Mesenchymal stem cell (in vitro differentiated cells and primary cell): ENCODE measurements at regions not wholly inside any gene's neighbourhood (a gene's known extent, or its start where the extent isn't known, plus 50 kb on each side); places are given as distances from the start of the nearest gene placed in this dataset.

Experiments used
- DNase-seq: peaks from one replicate; pipeline ENCODE4 v3.0.0-alpha.2; 2013
- H2AFZ ChIP-seq: one replicate; pipeline ENCODE4 v1.6.1; 2013; ENCODE audit warnings: low read depth, mild to moderate bottlenecking, control low read depth, inconsistent platforms, low read length, moderate library complexity
- H2AK5ac ChIP-seq: 2 replicates; pipeline ENCODE4 v1.6.1; 2013; ENCODE audit warnings: low read length, moderate library complexity, mild to moderate bottlenecking, inconsistent platforms; ENCODE audit not compliant: severe bottlenecking
- H2BK120ac ChIP-seq: one replicate; pipeline ENCODE4 v1.6.1; 2013; ENCODE audit warnings: low read depth, mild to moderate bottlenecking, inconsistent platforms, low read length, moderate library complexity
- H2BK12ac ChIP-seq, 2 experiments: one replicate each; pipeline ENCODE4 v1.6.1; 2013; ENCODE audit warnings: inconsistent platforms in 2 of 2, low read length in 2 of 2, mild to moderate bottlenecking in 2 of 2, moderate library complexity in 2 of 2, control low read depth in 1 of 2
- H2BK15ac ChIP-seq: one replicate; pipeline ENCODE4 v1.6.1; 2013; ENCODE audit warnings: mild to moderate bottlenecking, low read depth, inconsistent platforms; ENCODE audit not compliant: poor library complexity, severe bottlenecking
- H2BK5ac ChIP-seq: 2 replicates; pipeline ENCODE4 v1.6.1; 2013; ENCODE audit warnings: low read depth, mild to moderate bottlenecking, low read length, control low read depth, inconsistent platforms; ENCODE audit not compliant: poor library complexity, severe bottlenecking
- H3K14ac ChIP-seq, 2 experiments: one replicate each; pipeline ENCODE4 v1.6.1; 2013; ENCODE audit warnings: inconsistent platforms in 2 of 2, low read length in 2 of 2, control low read depth in 1 of 2, mild to moderate bottlenecking in 1 of 2, moderate library complexity in 1 of 2
- H3K18ac ChIP-seq, 2 experiments: one replicate each; pipeline ENCODE4 v1.6.1; 2013; ENCODE audit warnings: inconsistent platforms in 2 of 2, low read length in 2 of 2, control low read depth in 1 of 2, low read depth in 1 of 2, mild to moderate bottlenecking in 1 of 2
- H3K23ac ChIP-seq, 2 experiments: one replicate each; pipeline ENCODE4 v1.6.1; 2013; ENCODE audit warnings: inconsistent platforms in 2 of 2, low read length in 2 of 2, mild to moderate bottlenecking in 2 of 2, moderate library complexity in 2 of 2, control low read depth in 1 of 2
- H3K27ac ChIP-seq: 2 replicates; pipeline ENCODE4 v1.5.1; 2013; ENCODE audit warnings: mild to moderate bottlenecking, moderate library complexity, low read length, control low read depth, inconsistent platforms; ENCODE audit not compliant: poor library complexity, severe bottlenecking
- H3K27me3 ChIP-seq, 2 experiments: 2 replicates each; pipeline versions ENCODE4 v1.6.1 to v1.7.0; 2013; ENCODE audit warnings: low read length in 2 of 2, mild to moderate bottlenecking in 2 of 2, moderate library complexity in 2 of 2, control low read depth in 1 of 2, inconsistent platforms in 1 of 2; ENCODE audit not compliant: control insufficient read depth in 1 of 2, insufficient read depth in 1 of 2
- H3K36me3 ChIP-seq, 2 experiments: 2 replicates each; pipeline versions ENCODE4 v1.6.1 to v1.7.0; 2013; ENCODE audit warnings: low read length in 2 of 2, control low read depth in 1 of 2, inconsistent platforms in 1 of 2, low read depth in 1 of 2, mild to moderate bottlenecking in 1 of 2; ENCODE audit not compliant: insufficient read depth in 2 of 2, control insufficient read depth in 1 of 2
- H3K4ac ChIP-seq, 2 experiments: one replicate each; pipeline ENCODE4 v1.6.1; 2013; ENCODE audit warnings: inconsistent platforms in 2 of 2, low read length in 2 of 2, mild to moderate bottlenecking in 2 of 2, moderate library complexity in 2 of 2, control low read depth in 1 of 2, low read depth in 1 of 2
- H3K4me1 ChIP-seq: 2 replicates; pipeline ENCODE4 v1.6.1; 2013; ENCODE audit warnings: low read depth, low read length, control low read depth; ENCODE audit not compliant: control insufficient read depth, insufficient read depth
- H3K4me2 ChIP-seq: 2 replicates; pipeline ENCODE4 v1.6.1; 2013; ENCODE audit warnings: low read length, mild to moderate bottlenecking, inconsistent platforms; ENCODE audit not compliant: poor library complexity, severe bottlenecking
- H3K4me3 ChIP-seq, 2 experiments: 2 replicates each; pipeline versions ENCODE4 v1.5.1 to v1.7.0; 2013; ENCODE audit warnings: low read length in 2 of 2, mild to moderate bottlenecking in 2 of 2, control low read depth in 1 of 2, low read depth in 1 of 2; ENCODE audit not compliant: insufficient read depth in 1 of 2
- H3K79me1 ChIP-seq: replicated peaks from 2 replicates; pipeline ENCODE4 v1.6.1; 2013; ENCODE audit warnings: mild to moderate bottlenecking, control low read depth, low read length, inconsistent platforms; ENCODE audit not compliant: poor library complexity, severe bottlenecking
- H3K9ac ChIP-seq: 2 replicates; pipeline ENCODE4 v1.7.0; 2013; ENCODE audit warnings: mild to moderate bottlenecking, low read length, moderate library complexity
- H3K9me3 ChIP-seq: 2 replicates; pipeline ENCODE4 v1.7.0; 2013; ENCODE audit warnings: mild to moderate bottlenecking, low read length; ENCODE audit not compliant: control insufficient read depth
- H4K8ac ChIP-seq: one replicate; pipeline ENCODE4 v1.6.1; 2013; ENCODE audit warnings: inconsistent platforms, mild to moderate bottlenecking, low read length, moderate library complexity
- H4K91ac ChIP-seq: one replicate; pipeline ENCODE4 v1.6.1; 2013; ENCODE audit warnings: mild to moderate bottlenecking, low read length, inconsistent platforms
- WGBS: methylation state at CpG from one replicate; pipeline ENCODE4 v1.1.7; 2013; ENCODE audit warnings: mixed read lengths; 5-methylcytosine and 5-hydroxymethylcytosine counted together

- WGBS: 90% methylated on average over 10 of the region's 10 CpGs
These were observed 105.7 kb upstream of the SOX1 start for GRCh38 chr13:111961236-111961635.

GRCh38 chr13:111961651-111962192 is 105.2 kb upstream of the SOX1 start:
- Histone ChIP-seq H2BK15ac (no peak overlapping the region), H3K4me1 (no peaks in the 10 kb centered on the region), H2BK120ac (no peak overlapping the region), H2BK5ac (no peak overlapping the region), H3K79me1 (no peaks in the 10 kb centered on the region), H2BK12ac (no peak overlapping the region), H3K4ac (no peak overlapping the region), H3K27me3 (no peaks in the 10 kb centered on the region), H3K23ac (no peak overlapping the region), H3K9me3 (peaks cover 9% of the 10 kb centered on the region), H2AK5ac (no peak overlapping the region), H3K4me3 (no peak overlapping the region), H4K8ac (no peak overlapping the region), H3K14ac (no peak overlapping the region), H3K4me2 (no peak overlapping the region), H3K18ac (no peak overlapping the region), H2AFZ (no peak overlapping the region), H4K91ac (no peak overlapping the region), H3K9ac (no peak overlapping the region), H3K36me3 (no peaks in the 10 kb centered on the region), H3K27ac (no peak overlapping the region)
- WGBS: 86% methylated on average over 11 of the region's 11 CpGs
- DNase-seq: no peak

More at GRCh38 chr13:111961236-111961635, 105.7 kb upstream of the SOX1 start:
- no peaks in the 10 kb centered on the region for H3K36me3 ChIP-seq
- no peak overlapping the region for H2BK5ac ChIP-seq
- H3K27ac ChIP-seq: no peak overlapping the region
- no peak overlapping the region for H2BK12ac ChIP-seq
- H3K79me1 ChIP-seq: no peaks in the 10 kb centered on the region
- no peak overlapping the region for H2AK5ac ChIP-seq
- H2BK15ac ChIP-seq: no peak overlapping the region
- no peak overlapping the region for H3K4me2 ChIP-seq
- no peak overlapping the region for H3K4ac ChIP-seq
- no peak for DNase-seq
- no peaks in the 10 kb centered on the region for H3K27me3 ChIP-seq
- H3K4me1 ChIP-seq: no peaks in the 10 kb centered on the region
- no peak overlapping the region for H4K8ac ChIP-seq
- no peak overlapping the region for H2AFZ ChIP-seq
- no peak overlapping the region for H3K18ac ChIP-seq
- no peak overlapping the region for H3K23ac ChIP-seq
- H3K4me3 ChIP-seq: no peak overlapping the region
- peaks cover 9% of the 10 kb centered on the region for H3K9me3 ChIP-seq
- H3K14ac ChIP-seq: no peak overlapping the region
- H2BK120ac ChIP-seq: no peak overlapping the region
- no peak overlapping the region for H3K9ac ChIP-seq
- H4K91ac ChIP-seq: no peak overlapping the region

- H2BK5ac ChIP-seq: no peak overlapping the region
- no peak overlapping the region for H4K8ac ChIP-seq
- H3K9me3 ChIP-seq: peaks cover 9% of the 10 kb centered on the region
- H2BK12ac ChIP-seq: no peak overlapping the region
- H3K4ac ChIP-seq: no peak overlapping the region
- H2AK5ac ChIP-seq: no peak overlapping the region
- no peak overlapping the region for H3K18ac ChIP-seq
- no peak overlapping the region for H2BK15ac ChIP-seq
- no peak overlapping the region for H3K9ac ChIP-seq
- no peaks in the 10 kb centered on the region for H3K27me3 ChIP-seq
- H3K4me1 ChIP-seq: no peaks in the 10 kb centered on the region
- no peaks in the 10 kb centered on the region for H3K79me1 ChIP-seq
- 82% methylated on average over 17 of the region's 17 CpGs for WGBS
- H3K4me3 ChIP-seq: no peak overlapping the region
- H2BK120ac ChIP-seq: no peak overlapping the region
- H3K14ac ChIP-seq: no peak overlapping the region
- no peak overlapping the region for H4K91ac ChIP-seq
- peak; percentile 33 for DNase-seq
- no peak overlapping the region for H2AFZ ChIP-seq
- no peaks in the 10 kb centered on the region for H3K36me3 ChIP-seq
- H3K4me2 ChIP-seq: no peak overlapping the region
- H3K23ac ChIP-seq: no peak overlapping the region
- H3K27ac ChIP-seq: no peak overlapping the region
These were observed 104.5 kb upstream of the SOX1 start for GRCh38 chr13:111962431-111962891.

GRCh38 chr13:111963031-111963430 is 103.9 kb upstream of the SOX1 start:
- Histone ChIP-seq H3K14ac (no peak overlapping the region), H3K4ac (no peak overlapping the region), H3K9ac (no peak overlapping the region), H4K8ac (no peak overlapping the region), H3K27me3 (no peaks in the 10 kb centered on the region), H3K18ac (no peak overlapping the region), H2BK15ac (no peak overlapping the region), H3K9me3 (peaks cover 9% of the 10 kb centered on the region), H2BK12ac (no peak overlapping the region), H2BK5ac (no peak overlapping the region), H3K79me1 (no peaks in the 10 kb centered on the region), H2AK5ac (no peak overlapping the region), H2BK120ac (no peak overlapping the region), H3K36me3 (no peaks in the 10 kb centered on the region), H4K91ac (no peak overlapping the region), H3K23ac (no peak overlapping the region), H3K4me3 (no peak overlapping the region), H2AFZ (no peak overlapping the region), H3K27ac (no peak overlapping the region), H3K4me2 (no peak overlapping the region), H3K4me1 (no peaks in the 10 kb centered on the region)
- no peak for DNase-seq
- 90% methylated on average over 13 of the region's 13 CpGs for WGBS
